D721Med (cell line): ENCODE measurements at regions not wholly inside any gene's neighbourhood (a gene's known extent, or its start where the extent isn't known, plus 50 kb on each side); places are given as distances from the start of the nearest gene placed in this dataset.
"Not testable (repeated sequence)": the region's sequence is repeated elsewhere in the genome, so short reads cannot be mapped to it uniquely, and the experiment has no call there.

Source experiments
- DNase-seq: peaks from one replicate; pipeline ENCODE4 v3.0.0; 2011; ENCODE audit warnings: low spot score; ENCODE audit not compliant: insufficient read length
- FAIRE-seq: peaks from 2 replicates; lab custom pipeline; 2011; peaks lifted over from hg19 to GRCh38; lab: Jason Lieb, UNC
- CTCF ChIP-seq: IDR thresholded peaks from 2 replicates; pipeline ENCODE4 v1.5.1; 2012; ENCODE audit warnings: mild to moderate bottlenecking, control low read depth; ENCODE audit not compliant: insufficient read depth; ENCODE audit errors: missing control alignments

GRCh38 chr2:117614823-117615534, 199.5 kb upstream of the DDX18 start:
- FAIRE-seq = no peak
- DNase-seq = no peak
- no peak for TF ChIP-seq CTCF

- no peak for TF ChIP-seq CTCF
- FAIRE-seq (no peak), DNase-seq (no peak)
Measured at GRCh38 chr2:117618607-117619006, 195.9 kb upstream of the DDX18 start.

- DNase-seq (no peak), FAIRE-seq (no peak)
- TF ChIP-seq CTCF = peak; percentile 32
Measured at GRCh38 chr2:117621326-117621725, 193.2 kb upstream of the DDX18 start.

- FAIRE-seq, DNase-seq: not testable (repeated sequence)
Measured at GRCh38 chr2:117623175-117623574, 191.3 kb upstream of the DDX18 start.

- no peak for DNase-seq
- TF ChIP-seq CTCF = no peak
- FAIRE-seq = no peak
Measured at GRCh38 chr2:117631152-117631945, 183.1 kb upstream of the DDX18 start.

- no peak for TF ChIP-seq CTCF
- no peak for DNase-seq
- no peak for FAIRE-seq
Measured at GRCh38 chr2:117635481-117635880, 179.0 kb upstream of the DDX18 start.

GRCh38 chr2:117639401-117639800, 175.1 kb upstream of the DDX18 start:
- TF ChIP-seq CTCF = no peak
- DNase-seq = no peak
- no peak for FAIRE-seq
